Right atrium auricular region (tissue), 2 donors: ENCODE measurements at regions not wholly inside any gene's neighbourhood (a gene's known extent, or its start where the extent isn't known, plus 50 kb on each side); places are given as distances from the start of the nearest gene placed in this dataset.
"Not testable (repeated sequence)": the region's sequence is repeated elsewhere in the genome, so short reads cannot be mapped to it uniquely, and the experiment has no call there.

Source experiments
- DNase-seq: peaks from one replicate; pipeline ENCODE4 v3.0.0-alpha.2; 2019; ENCODE audit warnings: low spot score
- H3K27ac ChIP-seq, 2 donors: fragments of 200-600 bp; sonication (generic); 1 replicate in 1 of 2; 2 replicates in 1 of 2; pipeline ENCODE4 v1.5.1; 2016 to 2019
- H3K27me3 ChIP-seq, 2 donors: fragments of 200-600 bp; sonication (generic); one replicate each; pipeline versions ENCODE4 v1.5.1 to v1.6.0; 2017 to 2019
- H3K36me3 ChIP-seq: fragments of 200-600 bp; sonication (generic); one replicate; pipeline ENCODE4 v1.5.1; 2016
- H3K4me1 ChIP-seq, 2 donors: fragments of 200-600 bp; sonication (generic); one replicate each; pipeline versions ENCODE4 v1.5.1 to v1.6.0; 2017 to 2019
- H3K4me3 ChIP-seq, 2 donors: fragments of 200-600 bp; sonication (generic); 1 replicate in 1 of 2; 2 replicates in 1 of 2; pipeline ENCODE4 v1.5.1; 2017 to 2019; ENCODE audit warnings: mild to moderate bottlenecking in 1 of 2, moderate library complexity in 1 of 2
- H3K9me3 ChIP-seq, 2 donors: fragments of 200-600 bp; sonication (generic); one replicate each; pipeline ENCODE4 v1.5.1; 2019
- TF ChIP-seq, protein P1 (sequence below), 2 donors: fragments of 200-600 bp; sonication (generic); IDR thresholded peaks; one replicate each; pipeline ENCODE4 v1.5.1; 2019; ENCODE audit warnings: antibody characterized with exemption in 2 of 2

- Histone ChIP-seq H3K4me3 (no peak overlapping the region), H3K9me3 (no peaks in the 10 kb centered on the region), H3K36me3 (no peaks in the 10 kb centered on the region), H3K27ac (no peak overlapping the region), H3K27me3 (no peaks in the 10 kb centered on the region), H3K4me1 (no peaks in the 10 kb centered on the region)
- TF ChIP-seq, protein P1, sequence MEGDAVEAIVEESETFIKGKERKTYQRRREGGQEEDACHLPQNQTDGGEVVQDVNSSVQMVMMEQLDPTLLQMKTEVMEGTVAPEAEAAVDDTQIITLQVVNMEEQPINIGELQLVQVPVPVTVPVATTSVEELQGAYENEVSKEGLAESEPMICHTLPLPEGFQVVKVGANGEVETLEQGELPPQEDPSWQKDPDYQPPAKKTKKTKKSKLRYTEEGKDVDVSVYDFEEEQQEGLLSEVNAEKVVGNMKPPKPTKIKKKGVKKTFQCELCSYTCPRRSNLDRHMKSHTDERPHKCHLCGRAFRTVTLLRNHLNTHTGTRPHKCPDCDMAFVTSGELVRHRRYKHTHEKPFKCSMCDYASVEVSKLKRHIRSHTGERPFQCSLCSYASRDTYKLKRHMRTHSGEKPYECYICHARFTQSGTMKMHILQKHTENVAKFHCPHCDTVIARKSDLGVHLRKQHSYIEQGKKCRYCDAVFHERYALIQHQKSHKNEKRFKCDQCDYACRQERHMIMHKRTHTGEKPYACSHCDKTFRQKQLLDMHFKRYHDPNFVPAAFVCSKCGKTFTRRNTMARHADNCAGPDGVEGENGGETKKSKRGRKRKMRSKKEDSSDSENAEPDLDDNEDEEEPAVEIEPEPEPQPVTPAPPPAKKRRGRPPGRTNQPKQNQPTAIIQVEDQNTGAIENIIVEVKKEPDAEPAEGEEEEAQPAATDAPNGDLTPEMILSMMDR (IDR thresholded peaks at IDR 0.05): no peak
- DNase-seq: no peak
Measured at GRCh38 chr14:85071447-85071846, 458.5 kb upstream of the FLRT2 start.

GRCh38 chr14:85074955-85075354 lies 455.0 kb upstream of the FLRT2 start:
- no peaks in the 10 kb centered on the region for H3K9me3 ChIP-seq
- TF ChIP-seq, protein P1 (IDR thresholded peaks at IDR 0.05): no peak
- DNase-seq: no peak

GRCh38 chr14:85075694-85076476 lies 454.1 kb upstream of the FLRT2 start:
- no peak overlapping the region for H3K27ac ChIP-seq
- TF ChIP-seq, protein P1 (IDR thresholded peaks at IDR 0.05): no peak
- H3K4me3 ChIP-seq: no peak overlapping the region
- H3K4me1 ChIP-seq: no peaks in the 10 kb centered on the region
- DNase-seq: no peak
- no peaks in the 10 kb centered on the region for H3K36me3 ChIP-seq
- no peaks in the 10 kb centered on the region for H3K27me3 ChIP-seq
- no peaks in the 10 kb centered on the region for H3K9me3 ChIP-seq

More at GRCh38 chr14:85074955-85075354, 455.0 kb upstream of the FLRT2 start:
- Histone ChIP-seq H3K27ac (no peak overlapping the region), H3K4me3 (no peak overlapping the region), H3K36me3 (no peaks in the 10 kb centered on the region), H3K27me3 (no peaks in the 10 kb centered on the region), H3K4me1 (no peaks in the 10 kb centered on the region)

GRCh38 chr14:85077716-85078115 lies 452.2 kb upstream of the FLRT2 start:
- not testable (repeated sequence) for H3K27me3 ChIP-seq, DNase-seq, H3K27ac ChIP-seq, H3K9me3 ChIP-seq, H3K36me3 ChIP-seq, H3K4me3 ChIP-seq, H3K4me1 ChIP-seq

DNA sequence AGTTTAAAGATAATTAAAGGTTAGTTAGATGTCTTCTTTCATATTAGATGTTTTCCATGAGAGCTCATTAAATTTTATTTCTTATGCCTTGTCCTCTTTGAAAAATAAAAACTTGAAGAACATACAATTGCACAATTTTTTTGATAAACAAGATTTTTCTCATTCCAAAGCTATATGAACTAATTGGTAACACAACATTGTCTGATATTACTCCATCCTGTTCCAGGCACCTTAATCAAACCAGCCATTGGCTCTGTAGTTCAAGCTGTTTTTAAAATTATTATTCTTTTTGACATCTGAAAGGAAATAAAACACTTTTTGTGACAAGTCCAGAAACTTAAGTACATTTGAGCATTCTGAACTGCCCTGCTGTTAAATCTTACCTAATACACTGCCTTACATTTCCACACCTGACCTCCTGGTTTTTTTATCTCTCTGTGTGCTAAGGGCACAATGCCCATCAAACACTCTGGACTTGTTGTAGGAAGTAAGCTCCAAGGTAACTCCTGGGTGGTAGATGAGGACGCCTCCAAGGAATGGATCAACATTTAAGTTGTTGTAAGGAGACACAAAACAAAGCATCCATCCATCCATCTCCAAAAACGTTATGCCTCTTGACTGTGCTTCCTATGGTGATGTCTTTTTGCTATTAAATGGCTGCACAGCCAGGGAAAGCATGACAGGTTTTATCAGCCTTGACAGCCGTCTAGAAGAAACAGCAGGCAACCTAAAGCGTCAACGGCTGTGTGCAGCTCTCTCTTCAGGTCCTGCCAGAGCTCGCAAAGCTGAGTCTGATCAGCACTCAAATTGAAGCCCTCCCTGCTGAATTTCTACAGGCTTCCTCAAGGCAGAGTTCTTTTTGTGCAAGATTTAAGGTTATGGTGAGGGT lies 449.9 kb upstream of the FLRT2 start:
- Histone ChIP-seq H3K4me1 (no peaks in the 10 kb centered on the region), H3K4me3 (no peak overlapping the region), H3K27ac (no peak overlapping the region), H3K36me3 (no peaks in the 10 kb centered on the region), H3K27me3 (no peaks in the 10 kb centered on the region), H3K9me3 (no peaks in the 10 kb centered on the region)
- TF ChIP-seq, protein P1 (IDR thresholded peaks at IDR 0.05): no peak
- no peak for DNase-seq

GRCh38 chr14:85084344-85084743 lies 445.6 kb upstream of the FLRT2 start:
- Histone ChIP-seq H3K27me3 (no peaks in the 10 kb centered on the region), H3K4me3 (no peak overlapping the region), H3K36me3 (no peaks in the 10 kb centered on the region), H3K27ac (no peak overlapping the region), H3K9me3 (no peaks in the 10 kb centered on the region), H3K4me1 (no peaks in the 10 kb centered on the region)
- DNase-seq: no peak
- TF ChIP-seq, protein P1 (IDR thresholded peaks at IDR 0.05): no peak
